GM18520 (cell line): ENCODE measurements at regions not wholly inside any gene's neighbourhood (a gene's known extent, or its start where the extent isn't known, plus 50 kb on each side); places are given as distances from the start of the nearest gene placed in this dataset.
"Not testable (repeated sequence)": the region's sequence is repeated elsewhere in the genome, so short reads cannot be mapped to it uniquely, and the experiment has no call there.

Source experiments
- ATAC-seq: cut with Tn5 transposase; IDR thresholded peaks from one replicate; pipeline ENCODE4 v1.9.1; 2021; ENCODE audit not compliant: unreplicated experiment

DNA sequence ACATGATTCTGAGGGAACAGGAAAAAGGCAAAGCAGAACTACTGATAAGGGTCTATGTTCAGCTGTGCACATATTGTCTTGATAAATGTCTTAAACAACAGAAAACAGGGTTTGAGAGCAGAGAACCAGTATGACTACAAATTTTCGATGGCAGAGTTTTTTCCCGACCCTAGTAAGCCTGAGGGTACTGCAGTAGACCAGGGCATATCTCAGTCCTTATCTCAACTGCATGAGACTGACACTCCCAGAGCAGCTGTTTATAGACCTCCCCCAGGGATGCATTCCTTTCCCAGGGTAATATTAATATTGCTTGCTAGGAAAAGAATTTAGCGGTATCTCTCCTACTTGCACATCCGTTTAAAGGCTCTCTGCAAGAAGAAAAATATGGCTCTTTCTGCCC, 1176.8 kb upstream of the ADGRB3 start:
- no peak for ATAC-seq

GRCh38 chr6:67451874-67452273, 1183.2 kb upstream of the ADGRB3 start:
- no peak for ATAC-seq

GRCh38 chr6:67450641-67451040, 1184.4 kb upstream of the ADGRB3 start:
- no peak for ATAC-seq

GRCh38 chr6:67449602-67450001, 1185.5 kb upstream of the ADGRB3 start:
- no peak for ATAC-seq

- ATAC-seq: no peak
Observed at GRCh38 chr6:67433124-67433523, 1202.0 kb upstream of the ADGRB3 start.

DNA sequence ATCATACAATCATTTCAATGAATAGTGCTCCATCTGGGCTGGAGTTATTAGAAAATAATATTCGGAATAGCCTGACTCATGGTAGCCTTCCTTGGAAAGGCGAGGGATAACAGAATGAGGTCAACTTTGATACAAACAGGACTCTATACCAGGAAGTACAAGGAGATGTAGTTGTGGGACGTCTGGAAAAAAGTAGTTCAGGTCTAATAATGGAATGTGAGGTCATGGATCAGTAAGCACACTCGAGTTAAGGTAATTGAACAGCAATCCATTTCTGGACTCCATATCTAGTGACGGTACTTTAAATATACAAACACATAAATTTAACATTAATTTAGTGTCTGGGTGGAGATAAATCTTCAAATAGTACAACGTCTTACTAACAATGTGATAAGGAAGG, 1204.0 kb upstream of the ADGRB3 start:
- ATAC-seq: no peak

DNA sequence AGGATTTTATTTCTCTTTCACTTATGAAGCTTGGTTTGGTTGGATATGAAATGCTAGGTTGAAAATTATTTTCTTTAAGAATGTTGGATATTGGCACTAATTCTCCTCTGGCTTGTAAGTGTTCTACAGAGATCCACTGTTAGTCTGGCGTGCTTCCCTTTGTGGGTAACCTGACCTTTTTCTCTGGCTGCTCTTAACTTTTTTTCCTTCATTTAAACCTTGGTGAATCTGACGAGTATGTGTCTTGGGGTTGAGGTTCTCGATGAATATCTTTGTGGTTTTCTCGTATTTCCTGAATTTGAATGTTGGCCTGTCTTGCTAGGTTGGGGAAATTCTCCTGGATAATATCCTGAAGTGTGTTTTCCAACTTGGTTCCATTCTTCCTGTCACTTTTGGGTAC, 1208.4 kb upstream of the ADGRB3 start:
- not testable (repeated sequence) for ATAC-seq

DNA sequence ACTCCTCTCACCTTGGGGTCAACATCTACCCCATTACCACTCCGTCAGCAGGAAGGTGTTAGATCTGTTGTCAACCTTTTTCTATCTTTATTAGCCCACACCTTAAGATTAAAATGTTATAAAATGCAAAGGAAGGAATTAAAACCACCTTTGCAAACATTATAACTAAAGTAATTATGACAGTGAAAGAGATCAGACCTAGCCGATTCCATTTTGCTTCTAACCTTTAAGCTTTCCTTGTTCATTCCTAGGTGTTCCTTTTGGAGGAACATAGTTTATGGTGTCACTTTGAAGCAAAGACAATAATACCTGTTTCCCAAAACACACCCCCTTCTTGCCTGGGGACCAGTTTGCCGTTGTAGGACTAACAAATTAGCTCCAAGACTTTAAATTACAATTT, 1223.0 kb upstream of the ADGRB3 start:
- ATAC-seq: no peak

DNA sequence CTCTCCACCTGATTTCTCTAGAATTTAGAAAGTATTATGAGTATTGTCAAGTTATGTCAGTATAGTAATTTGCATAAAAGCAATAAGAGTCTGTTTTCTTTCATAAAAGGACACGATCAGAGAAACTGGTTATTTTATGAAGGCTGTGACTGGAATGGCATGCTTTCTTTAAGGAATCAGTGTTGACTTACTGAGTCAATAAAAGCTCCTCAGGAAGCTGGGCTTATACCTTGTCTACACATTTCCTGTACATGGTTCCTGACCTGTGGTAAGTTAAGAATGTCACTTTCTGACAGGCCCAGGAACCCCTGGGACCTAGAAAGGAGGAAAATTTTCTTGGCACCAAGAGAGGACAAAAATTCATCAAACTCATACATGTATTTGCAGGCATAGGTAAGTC, 1224.0 kb upstream of the ADGRB3 start:
- no peak for ATAC-seq

DNA sequence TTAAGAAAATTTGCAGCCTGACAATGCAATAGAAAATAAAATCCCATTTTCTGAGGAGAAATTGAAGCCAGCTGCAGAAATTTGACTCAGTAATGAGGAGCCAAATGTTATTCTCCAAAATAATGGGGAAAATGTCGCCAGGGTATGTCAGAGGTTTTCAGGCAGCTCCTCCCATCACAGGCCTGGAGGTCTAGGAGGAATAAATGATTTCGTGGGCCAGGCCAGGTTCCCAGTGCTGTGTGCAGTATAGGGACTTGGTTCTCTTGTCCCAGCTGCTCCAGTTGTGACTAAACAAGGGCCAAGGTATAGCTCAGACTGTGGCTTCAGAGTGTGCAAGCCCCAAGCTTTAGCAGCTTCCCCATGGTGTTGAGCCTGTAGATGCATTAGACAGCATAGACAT, 1240.8 kb upstream of the ADGRB3 start:
- ATAC-seq: no peak

- ATAC-seq: no peak
Observed at GRCh38 chr6:67393356-67393755, 1241.7 kb upstream of the ADGRB3 start.

DNA sequence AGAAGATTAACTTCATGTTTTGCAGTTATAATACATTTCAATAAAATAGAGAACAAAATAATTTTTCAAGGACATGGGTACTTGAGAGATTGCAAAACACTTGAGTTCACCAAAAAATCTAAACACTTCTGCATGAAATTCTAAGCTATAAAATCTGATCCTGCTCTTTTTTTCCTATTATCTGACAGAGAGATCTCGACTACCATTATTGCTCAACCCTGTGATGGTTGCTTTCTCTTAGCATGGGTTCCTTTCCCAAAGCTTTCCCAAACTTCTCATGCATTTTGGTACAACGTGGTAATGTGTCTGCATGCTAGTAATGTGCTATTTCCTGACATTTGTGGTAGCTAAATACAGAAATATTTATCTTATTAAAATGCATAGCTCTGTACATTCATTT, 1243.1 kb upstream of the ADGRB3 start:
- no peak for ATAC-seq

DNA sequence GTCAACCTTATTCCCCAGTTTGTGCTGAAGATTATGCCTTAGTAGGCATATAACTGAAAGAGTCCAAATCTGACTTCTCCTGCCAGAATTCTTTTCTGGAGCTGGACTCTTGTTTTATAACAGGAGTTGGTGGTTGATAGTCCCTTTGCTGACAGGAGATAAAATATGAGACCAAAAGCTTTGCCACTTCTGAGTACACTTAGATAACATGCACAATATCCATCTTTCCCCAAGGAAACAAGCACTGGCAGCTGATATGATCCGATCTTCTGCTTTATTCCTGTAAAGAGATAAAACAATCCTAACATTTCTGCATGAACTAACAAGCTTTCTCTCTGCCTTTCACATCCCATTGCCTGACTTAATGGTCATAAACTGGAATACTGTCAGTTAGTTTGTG, 1265.4 kb upstream of the ADGRB3 start:
- ATAC-seq: no peak

DNA sequence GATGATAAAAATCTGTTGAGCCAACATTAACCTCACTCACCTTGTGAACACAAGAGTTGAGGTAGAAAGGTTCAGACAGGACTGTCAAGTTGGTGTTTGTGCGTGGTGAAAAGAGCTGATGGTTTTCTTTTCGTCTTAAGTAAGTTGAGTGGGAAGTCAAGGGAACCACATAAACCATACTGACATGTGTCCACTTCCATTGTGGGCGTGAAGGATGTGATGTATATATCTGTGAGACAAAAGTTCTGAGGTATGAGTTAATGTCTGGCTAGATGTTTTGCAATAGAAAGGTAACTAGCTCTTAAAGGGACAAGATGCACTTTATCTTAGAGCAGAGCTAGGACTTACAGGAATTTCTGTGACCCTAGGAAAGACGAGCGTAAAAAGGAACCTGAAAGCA, 1272.1 kb upstream of the ADGRB3 start:
- ATAC-seq: no peak

- ATAC-seq: no peak
Observed at GRCh38 chr6:67361264-67361663, 1273.8 kb upstream of the ADGRB3 start.

DNA sequence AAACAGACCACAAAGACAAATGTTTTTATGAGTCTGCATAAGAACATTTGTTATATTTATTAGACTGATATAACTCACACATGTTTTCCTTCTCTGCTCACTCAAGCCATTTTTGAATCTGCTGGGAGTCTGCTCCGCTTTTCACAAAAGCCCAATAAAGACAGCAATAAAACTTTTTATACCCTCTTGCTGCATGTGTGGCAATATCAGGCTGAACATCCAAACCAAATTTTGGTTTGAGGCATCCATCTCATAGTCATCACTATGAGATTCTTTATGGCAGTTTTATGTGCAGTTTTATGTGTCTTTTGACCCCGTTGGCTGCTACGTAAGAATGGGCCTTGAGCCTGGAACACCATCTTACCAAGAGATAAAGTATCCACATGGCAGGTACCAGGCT, 1276.8 kb upstream of the ADGRB3 start:
- no peak for ATAC-seq

GRCh38 chr6:67353861-67354260, 1281.2 kb upstream of the ADGRB3 start:
- ATAC-seq: no peak

GRCh38 chr6:67352717-67353116, 1282.4 kb upstream of the ADGRB3 start:
- ATAC-seq: no peak

GRCh38 chr6:67350729-67351128, 1284.4 kb upstream of the ADGRB3 start:
- no peak for ATAC-seq

DNA sequence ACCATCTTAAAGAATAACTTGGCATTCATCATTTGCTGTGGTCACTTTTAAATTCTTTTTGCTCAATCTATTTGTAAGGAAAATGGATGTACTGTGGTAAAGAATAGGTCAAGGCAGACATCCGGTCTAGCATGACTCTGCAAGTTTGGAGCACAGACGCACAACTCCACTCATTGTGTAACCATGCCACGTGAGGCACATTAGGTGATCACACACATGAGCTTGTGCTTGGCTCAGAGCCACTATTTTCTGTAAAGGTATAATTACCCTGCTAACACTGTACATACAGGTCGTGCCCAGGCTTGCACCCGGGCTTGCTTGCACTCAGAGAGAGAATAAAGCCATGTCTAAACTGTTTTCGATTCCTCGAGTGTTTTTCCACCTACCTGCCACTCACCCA, 1289.1 kb upstream of the ADGRB3 start:
- no peak for ATAC-seq

DNA sequence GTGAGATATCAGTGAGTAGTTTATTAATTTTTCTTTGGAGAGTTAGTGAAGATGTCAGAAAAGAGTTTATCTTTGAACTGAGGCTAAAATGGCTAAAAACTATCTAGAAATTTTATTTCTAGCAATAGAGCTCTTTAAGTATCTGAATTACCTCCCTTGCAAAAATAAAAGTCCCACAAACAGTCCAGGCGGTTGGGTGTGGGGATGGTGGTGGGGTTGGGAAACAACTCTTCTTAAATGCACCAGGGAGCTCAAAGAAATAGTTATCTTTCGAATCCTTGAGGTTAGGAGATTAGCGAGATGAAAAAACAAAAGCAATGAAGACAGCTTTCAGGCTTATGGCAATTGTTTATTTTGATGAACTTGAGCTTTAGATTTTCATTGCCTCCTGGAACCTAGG, 1299.1 kb upstream of the ADGRB3 start:
- ATAC-seq: no peak

GRCh38 chr6:67331304-67331703, 1303.8 kb upstream of the ADGRB3 start:
- no peak for ATAC-seq

- no peak for ATAC-seq
Observed at GRCh38 chr6:67328269-67328668, 1306.8 kb upstream of the ADGRB3 start.

- no peak for ATAC-seq
Observed at GRCh38 chr6:67300430-67301040, 1334.5 kb upstream of the ADGRB3 start.
